ENCODE measurements at regions not wholly inside any gene's neighbourhood (a gene's known extent, or its start where the extent isn't known, plus 50 kb on each side); places are given as distances from the start of the nearest gene placed in this dataset.

DNA sequence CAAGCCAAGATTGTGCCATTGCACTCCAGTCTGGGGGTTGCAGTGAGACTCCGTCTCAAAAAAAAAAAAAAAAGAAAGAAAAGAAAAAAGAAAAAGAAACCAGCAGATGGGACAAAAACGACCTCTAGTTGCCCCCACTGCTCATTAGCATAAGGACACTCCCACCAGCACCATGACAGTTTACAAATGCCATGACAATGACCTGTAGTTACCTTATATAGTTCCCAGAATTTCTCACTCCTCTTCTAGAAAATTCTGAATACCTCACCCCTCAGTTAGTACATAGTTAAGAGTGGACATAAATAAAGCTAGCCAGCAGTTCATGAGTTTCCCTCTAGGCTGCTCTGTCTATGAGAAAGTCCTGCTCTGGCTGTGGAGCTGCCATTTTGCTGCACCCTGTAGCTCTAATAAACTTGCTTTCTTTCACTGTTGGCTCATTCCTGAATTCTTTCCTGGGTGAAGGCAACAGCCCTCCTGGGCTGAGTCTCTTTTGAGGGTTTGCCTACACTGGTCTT, 276.8 kb upstream of the AKR1E2 start:
- TF ChIP-seq GATA2 (IDR thresholded peaks at IDR 0.05; ENCODE audit: low read depth, low read length): no peak
- no peak for TF ChIP-seq GATA3 (IDR thresholded peaks at IDR 0.05; ENCODE audit: low read depth, low read length)

Measured in SH-SY5Y (cell line).